ENCODE measurements at regions not wholly inside any gene's neighbourhood (a gene's known extent, or its start where the extent isn't known, plus 50 kb on each side); places are given as distances from the start of the nearest gene placed in this dataset.

GRCh38 chr10:54985732-54986131 is 184.7 kb upstream of the PCDH15 start:
- no peak for TF ChIP-seq CTCF (IDR thresholded peaks at IDR 0.05)
- no peak for TF ChIP-seq CBFB (CRISPR knock-in tag; IDR thresholded peaks at IDR 0.05; ENCODE audit: low read depth)
- no peak for TF ChIP-seq E2F1 (CRISPR knock-in tag; IDR thresholded peaks at IDR 0.05)
- no peak for TF ChIP-seq PREB (CRISPR knock-in tag; IDR thresholded peaks at IDR 0.05; ENCODE audit: borderline replicate concordance)
- no peak for TF ChIP-seq ATF1 (CRISPR knock-in tag; IDR thresholded peaks at IDR 0.05)
- TF ChIP-seq TEAD4 (CRISPR knock-in tag; IDR thresholded peaks at IDR 0.05) = no peak
- no peak for TF ChIP-seq ERG (CRISPR knock-in tag; IDR thresholded peaks at IDR 0.05)
- no peak for TF ChIP-seq NR2C2 (CRISPR knock-in tag; IDR thresholded peaks at IDR 0.05)
- TF ChIP-seq HMGXB4 (CRISPR knock-in tag; IDR thresholded peaks at IDR 0.05) = no peak
- no peak for TF ChIP-seq IRF1 (CRISPR knock-in tag; IDR thresholded peaks at IDR 0.05)
- TF ChIP-seq ZNF232 (CRISPR knock-in tag; IDR thresholded peaks at IDR 0.05) = no peak

All from WTC11 (cell line).